Ecto neural progenitor cell (in vitro differentiated cells): ENCODE measurements at regions not wholly inside any gene's neighbourhood (a gene's known extent, or its start where the extent isn't known, plus 50 kb on each side); places are given as distances from the start of the nearest gene placed in this dataset.
"Not testable (repeated sequence)": the region's sequence is repeated elsewhere in the genome, so short reads cannot be mapped to it uniquely, and the experiment has no call there.

Experiments
- DNase-seq: peaks from one replicate; pipeline ENCODE4 v3.0.0-alpha.2; 2018; ENCODE audit warnings: low spot score

DNA sequence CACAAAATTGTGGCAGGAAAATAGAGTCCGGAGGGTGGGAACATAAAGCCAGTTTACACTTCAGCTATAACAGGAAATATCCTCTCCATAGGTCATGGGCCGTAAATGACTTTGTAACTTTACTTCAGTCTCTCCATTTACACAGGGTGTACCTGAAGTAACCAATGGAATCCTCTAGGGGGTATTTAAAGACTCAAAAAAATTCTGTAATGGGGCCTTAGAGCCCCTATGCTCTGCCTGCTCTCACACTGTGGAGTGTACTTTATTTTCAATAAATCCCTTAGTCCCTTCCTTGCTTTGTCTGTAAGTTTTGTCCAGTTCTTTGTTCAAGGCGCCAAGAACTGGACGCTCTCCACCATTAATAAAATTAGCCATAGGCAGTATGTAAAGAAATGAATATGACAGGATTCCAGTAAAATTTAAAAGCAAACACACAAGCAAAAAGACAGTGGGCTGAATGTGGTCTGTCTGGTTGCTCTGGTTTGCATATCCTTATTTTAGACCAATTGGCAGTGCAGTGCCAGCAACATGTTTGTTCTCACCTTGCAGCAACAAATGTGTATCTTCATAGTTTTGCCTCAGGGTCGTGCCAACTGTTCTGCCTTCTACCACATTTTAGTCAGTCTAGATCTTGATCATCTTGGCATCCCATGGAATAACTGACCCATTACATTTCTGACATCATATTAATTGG is 801.5 kb upstream of the SPRY2 start:
- no peak for DNase-seq

DNA sequence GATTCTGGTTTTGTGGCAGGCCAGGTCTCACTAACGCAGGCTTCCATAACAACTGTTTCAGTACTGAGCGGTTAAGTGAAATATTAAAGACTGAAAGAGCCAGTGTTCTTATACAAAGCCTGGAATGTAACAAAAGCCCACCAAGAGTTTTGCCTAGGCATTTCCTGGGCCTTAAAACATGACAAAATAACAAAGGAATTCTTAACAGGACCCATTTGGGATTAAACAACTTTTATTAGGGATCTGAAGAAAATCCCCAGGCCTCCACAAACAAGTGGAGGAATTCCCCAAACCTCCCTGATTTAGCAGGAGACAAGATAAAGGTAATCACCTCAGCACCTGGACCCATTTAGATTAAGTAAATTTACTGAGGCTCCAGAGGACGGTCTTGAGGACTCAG is 799.7 kb upstream of the SPRY2 start:
- no peak for DNase-seq

GRCh38 chr13:81139987-81140386 is 799.1 kb upstream of the SPRY2 start:
- DNase-seq: no peak

GRCh38 chr13:81138353-81138980 is 797.5 kb upstream of the SPRY2 start:
- DNase-seq: no peak

DNA sequence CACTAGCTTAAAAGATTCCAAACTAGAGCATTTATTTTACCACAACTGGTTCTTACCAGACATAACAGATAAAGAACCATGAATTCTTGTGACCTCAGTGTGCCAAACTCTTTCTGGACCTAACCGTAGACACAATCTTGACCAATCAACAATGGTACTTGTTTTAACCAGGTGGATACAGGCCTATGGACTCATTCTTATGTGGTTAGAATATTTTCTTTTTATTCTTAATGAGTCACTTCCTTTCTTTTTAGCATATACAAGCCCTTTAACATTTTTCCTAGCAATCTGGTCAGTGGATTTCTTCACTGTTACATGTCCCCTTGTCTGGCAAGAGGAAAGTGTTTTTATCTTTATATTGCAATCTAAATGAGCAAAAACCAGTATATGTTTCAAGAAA is 792.1 kb upstream of the SPRY2 start:
- no peak for DNase-seq

DNA sequence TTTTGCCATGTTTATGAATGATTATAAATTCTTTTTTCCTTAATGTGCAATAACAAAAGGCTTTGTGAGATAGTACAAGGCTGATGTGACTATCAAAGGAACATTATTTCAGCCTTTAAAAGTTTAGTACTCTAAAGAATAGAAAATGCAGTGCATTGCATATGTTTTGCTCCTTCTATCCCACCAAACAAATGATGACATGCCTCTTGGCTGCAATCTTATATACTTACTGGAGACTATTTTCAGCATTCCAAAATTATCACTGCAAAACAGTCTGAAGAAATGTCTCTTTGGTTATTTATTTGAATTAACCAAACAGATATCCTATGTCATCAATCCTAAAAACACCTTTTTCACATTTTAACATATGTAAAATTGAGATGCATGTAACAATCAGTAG is 776.5 kb upstream of the SPRY2 start:
- DNase-seq: no peak

- DNase-seq: no peak
Measured at GRCh38 chr13:81116461-81117282, 775.7 kb upstream of the SPRY2 start.

DNA sequence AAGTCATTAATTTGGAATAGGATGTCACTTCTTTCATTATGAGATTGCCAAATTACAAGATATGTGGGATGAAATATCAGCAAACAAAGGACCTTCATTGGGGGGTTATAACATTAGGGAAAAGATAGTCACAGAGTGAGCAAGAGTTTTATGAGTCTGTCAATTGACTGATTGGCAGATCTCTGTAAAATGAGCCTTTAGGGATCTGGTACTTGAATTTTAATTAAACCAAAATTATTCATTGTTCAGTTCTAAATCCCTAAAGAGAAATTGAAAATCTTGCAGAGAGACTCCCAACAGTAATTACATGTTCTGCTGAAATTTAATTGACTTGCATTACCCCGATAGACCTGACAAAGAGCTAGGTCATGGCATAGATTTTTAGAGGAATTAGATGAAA is 768.1 kb upstream of the SPRY2 start:
- no peak for DNase-seq

DNA sequence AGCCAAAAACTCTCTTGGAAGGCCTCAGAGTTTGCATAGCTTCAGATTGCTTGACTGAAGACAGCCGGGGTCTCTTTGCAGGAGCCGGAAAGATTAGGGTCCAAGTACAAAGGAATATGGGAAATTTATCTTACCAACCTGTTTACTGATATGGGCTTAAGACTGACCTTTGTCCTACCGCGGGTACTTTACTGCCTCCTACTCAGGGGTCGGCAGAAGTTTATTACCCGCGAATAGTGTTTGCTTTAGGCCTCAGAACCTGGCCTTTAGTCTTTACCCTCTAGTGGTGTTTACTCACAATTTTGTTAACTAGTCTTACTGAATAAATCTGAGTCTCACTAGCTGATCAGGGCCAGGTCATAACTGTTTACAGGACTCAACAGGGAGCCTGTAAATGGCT is 765.4 kb upstream of the SPRY2 start:
- DNase-seq: no peak

GRCh38 chr13:81104035-81104715 is 763.2 kb upstream of the SPRY2 start:
- no peak for DNase-seq

DNA sequence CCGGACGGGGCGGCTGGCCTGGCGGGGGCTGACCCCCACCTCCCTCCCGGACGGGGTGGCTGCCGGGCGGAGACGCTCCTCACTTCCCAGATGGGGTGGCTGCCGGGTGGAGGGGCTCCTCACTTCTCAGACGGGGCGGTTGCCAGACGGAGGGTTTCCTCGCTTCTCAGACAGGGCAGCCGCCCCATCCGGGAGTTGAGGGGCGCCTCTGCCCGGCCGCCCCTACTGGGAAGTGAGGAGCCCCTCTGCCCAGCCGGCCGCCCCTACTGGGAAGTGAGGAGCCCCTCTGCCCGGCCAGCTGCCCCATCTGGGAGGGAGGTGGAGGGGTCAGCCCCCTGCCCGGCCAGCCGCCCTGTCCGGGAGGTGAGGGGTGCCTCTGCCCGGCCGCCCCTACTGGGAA is 761.1 kb upstream of the SPRY2 start:
- DNase-seq: not testable (repeated sequence)

DNA sequence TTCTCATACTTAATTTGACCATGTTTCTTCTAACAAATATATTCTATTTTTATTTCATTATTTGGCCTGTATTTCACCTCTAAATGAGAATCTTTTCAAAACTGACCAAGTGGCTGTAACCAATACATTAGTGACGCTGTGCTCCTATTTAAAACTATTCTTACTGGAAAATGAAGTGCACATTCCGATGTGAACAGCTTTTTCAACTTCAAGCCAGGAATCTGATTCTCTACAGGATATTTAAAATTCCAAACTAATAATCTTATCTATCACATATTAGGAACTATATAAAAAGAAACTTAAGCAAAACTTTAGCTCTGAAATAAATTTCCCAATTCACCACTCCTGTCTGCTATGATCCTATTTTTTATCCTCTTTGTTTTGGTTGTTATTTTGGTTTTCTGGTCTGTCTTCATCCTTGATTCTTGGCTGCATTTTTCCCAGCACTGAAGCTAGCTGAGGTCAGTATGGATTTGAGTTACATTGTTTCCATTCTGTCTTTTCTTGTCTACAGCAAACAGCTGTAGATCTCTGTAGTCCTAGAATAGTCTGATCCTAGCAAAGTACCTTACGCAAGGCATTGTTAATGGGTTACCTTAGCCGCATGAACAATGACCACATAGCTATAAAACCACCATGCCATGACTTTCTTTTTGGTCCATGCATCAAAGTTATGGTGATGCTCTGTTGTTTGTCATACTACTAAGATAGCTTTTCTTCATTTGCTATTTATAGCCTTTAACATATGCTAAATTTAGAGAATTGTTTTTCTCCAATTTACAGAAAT is 748.6 kb upstream of the SPRY2 start:
- DNase-seq: no peak

DNA sequence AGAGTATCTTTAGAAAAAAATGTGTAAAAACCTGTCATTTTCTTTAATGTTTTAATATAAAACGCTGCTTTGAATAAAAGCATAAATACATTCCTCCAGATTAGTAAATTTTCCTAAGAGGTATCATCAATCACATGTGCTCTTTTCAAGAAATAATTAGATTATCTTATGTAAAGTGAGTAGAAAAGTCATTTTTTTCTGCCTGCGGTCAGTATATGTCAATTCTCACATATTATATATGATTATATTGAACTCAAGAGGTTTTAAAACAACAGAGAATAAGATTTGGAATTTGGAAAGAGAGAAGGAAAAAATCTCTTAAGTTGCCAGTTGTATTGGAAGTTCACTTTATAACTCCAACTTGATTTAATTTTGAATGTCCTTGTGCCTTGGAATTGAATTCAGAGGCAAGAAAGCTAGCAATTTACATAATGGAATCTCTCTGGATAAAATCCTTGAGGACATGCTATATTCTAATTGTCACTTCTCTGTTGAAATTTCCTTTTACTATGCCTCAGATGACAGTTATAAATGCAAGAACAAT is 740.1 kb upstream of the SPRY2 start:
- no peak for DNase-seq

GRCh38 chr13:81078048-81078447 is 737.1 kb upstream of the SPRY2 start:
- no peak for DNase-seq

DNA sequence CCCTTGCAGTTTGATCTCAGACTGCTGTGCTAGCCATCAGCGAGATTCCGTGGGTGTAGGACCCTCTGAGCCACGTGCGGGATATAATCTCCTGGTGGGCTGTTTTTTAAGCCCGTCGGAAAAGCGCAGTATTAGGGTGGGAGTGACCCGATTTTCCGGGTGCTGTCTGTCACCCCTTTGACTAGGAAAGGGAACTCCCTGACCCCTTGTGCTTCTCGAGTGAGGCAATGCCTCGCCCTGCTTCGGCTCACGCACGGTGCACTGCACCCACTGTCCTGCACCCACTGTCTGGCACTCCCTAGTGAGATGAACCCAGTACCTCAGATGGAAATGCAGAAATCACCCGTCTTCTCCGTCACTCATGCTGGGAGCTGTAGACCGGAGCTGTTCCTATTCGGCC is 728.9 kb upstream of the SPRY2 start:
- DNase-seq: not testable (repeated sequence)

GRCh38 chr13:81058916-81059290 is 718.0 kb upstream of the SPRY2 start:
- no peak for DNase-seq

DNA sequence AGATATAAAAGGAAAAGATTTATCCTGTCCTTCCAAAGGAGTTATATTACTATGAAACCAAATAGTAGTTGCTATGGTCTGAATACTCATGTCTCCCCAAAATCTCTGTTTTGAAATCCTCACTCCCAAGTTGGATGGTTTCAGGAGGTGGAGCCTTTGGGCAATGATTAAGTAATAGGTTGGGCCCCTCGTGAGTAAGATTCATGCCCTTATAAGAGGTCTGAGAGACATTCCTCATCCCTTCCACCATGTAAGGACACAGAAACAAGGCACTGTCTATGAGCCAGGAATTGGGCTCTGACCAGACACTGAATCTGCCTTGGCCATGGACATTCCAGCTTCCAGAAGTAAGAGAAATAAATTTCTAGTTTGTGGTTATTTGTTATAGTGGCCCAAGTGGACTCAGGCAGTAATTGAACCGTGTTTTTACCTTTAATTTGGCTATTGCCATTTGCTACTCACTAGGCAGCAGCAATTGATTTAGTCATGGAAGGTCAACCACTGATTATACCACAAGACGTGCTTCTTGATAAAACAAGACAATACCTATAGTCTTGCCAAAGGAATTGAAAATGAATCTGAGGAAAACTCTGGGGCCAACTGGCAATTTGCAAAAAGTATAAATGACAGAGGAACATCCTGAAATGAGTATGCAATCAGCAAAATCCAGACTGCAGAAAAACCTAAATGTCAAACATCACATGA is 717.4 kb upstream of the SPRY2 start:
- no peak for DNase-seq

DNA sequence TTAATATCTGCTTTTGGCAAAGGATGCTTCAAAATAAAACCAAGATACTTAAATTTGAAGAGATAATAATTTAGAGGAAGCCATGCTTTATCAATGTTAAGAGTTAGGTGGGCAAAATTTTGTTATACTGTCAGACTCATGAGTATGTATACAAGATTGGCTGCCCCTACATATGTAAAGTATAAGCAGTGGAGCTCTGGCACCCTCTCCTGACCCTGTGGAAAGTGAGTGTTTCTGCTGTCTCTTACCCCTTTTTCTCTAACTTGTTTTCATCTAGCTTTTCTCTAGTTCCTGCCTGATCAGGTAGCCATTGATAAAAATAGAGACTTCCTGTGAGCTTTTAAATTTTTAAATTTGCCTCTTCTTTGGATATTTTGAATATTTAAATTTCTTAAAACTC is 710.9 kb upstream of the SPRY2 start:
- DNase-seq: no peak

DNA sequence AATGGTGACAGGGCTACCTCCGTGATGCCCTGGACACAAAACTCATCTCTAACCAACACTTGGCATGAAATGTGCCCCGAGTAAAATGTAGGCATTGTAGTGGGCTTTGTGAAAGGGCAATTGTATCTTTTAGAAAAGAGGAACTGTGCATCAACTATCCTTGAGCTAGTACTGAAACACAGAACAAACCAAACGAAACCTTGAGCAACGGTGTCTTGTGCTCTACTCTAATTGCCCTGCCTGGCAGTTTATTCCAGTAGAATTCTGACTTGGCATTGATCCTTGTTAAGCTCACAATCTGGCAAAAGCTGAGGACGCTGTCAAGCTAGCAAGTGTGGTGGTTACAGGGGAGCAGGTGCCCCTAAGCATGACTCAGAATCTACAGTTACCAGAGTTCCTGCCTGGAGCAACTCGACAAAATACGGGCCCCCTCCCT is 707.1 kb upstream of the SPRY2 start:
- no peak for DNase-seq

DNA sequence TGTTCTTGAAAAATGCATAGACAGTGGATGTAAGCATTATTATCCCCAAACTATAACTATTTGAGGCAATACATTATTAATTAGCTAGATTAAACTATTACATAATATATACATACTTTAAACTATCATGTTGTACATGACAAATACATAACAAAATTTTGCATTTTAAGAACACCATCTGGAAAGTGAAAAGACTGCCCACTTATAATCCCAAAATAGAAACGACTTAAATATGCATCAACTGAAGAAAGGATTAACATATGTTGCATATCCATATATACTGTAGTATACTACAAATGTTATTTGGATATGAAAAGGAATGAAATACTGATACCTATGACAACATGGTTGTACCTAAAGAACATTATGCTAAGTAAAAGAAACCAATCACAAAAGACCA is 700.8 kb upstream of the SPRY2 start:
- DNase-seq: no peak

GRCh38 chr13:81031996-81032395 is 691.1 kb upstream of the SPRY2 start:
- no peak for DNase-seq
